Endothelial cell of umbilical vein (primary cell): ENCODE measurements at regions not wholly inside any gene's neighbourhood (a gene's known extent, or its start where the extent isn't known, plus 50 kb on each side); places are given as distances from the start of the nearest gene placed in this dataset.

Experiments used
- BruUV-seq: library from RNA; stranded (reverse); fragments of 400-500 nt; replicated peaks from 2 replicates; lab custom pipeline; 2021; lab: Mats Ljungman, UMichigan
- CTCF ChIA-PET: fragments of 300-600, 350-600 bp; sonication (Branson Sonifier 250); formaldehyde crosslinking; loops from one replicate; lab custom pipeline; 2021; ENCODE audit warnings: antibody characterized with exemption, inconsistent platforms; lab: Charles Lee
- POLR2A ChIA-PET: fragments of 300-600, 350-600 bp; sonication (Branson Sonifier 250); formaldehyde crosslinking; loops from one replicate; lab custom pipeline; 2021; ENCODE audit warnings: antibody characterized with exemption, inconsistent platforms; lab: Charles Lee
- DNase-seq: peaks from one replicate; pipeline ENCODE4 v3.0.0-alpha.2; 2011; ENCODE audit warnings: low read depth, low spot score
- FAIRE-seq: peaks from 2 replicates; lab custom pipeline; 2011; peaks lifted over from hg19 to GRCh38; lab: Jason Lieb, UNC
- H2AFZ ChIP-seq: 2 replicates; pipeline ENCODE4 v1.6.0; 2012; ENCODE audit warnings: low read depth, low read length, control low read depth, inconsistent platforms
- H3K27ac ChIP-seq: 2 replicates; pipeline ENCODE4 v1.5.1; 2011; ENCODE audit warnings: low read depth, mild to moderate bottlenecking, control low read depth, low read length, moderate library complexity; ENCODE audit not compliant: insufficient read depth
- H3K27me3 ChIP-seq, 2 experiments: 2 replicates each; pipeline versions ENCODE4 v1.6.0 to v1.6.1; 2011; ENCODE audit warnings: low read length in 2 of 2, mixed read lengths in 1 of 2; ENCODE audit not compliant: control insufficient read depth in 2 of 2, insufficient read depth in 2 of 2
- H3K36me3 ChIP-seq, 2 experiments: 2 replicates in 1 of 2; 3 replicates in 1 of 2; pipeline ENCODE4 v1.5.1; 2011; ENCODE audit warnings: low read length in 2 of 2, mild to moderate bottlenecking in 1 of 2, moderate library complexity in 1 of 2; ENCODE audit not compliant: control insufficient read depth in 2 of 2, insufficient read depth in 2 of 2; ENCODE audit errors: extremely low read depth in 1 of 2
- H3K4me1 ChIP-seq: 3 replicates; pipeline ENCODE4 v1.5.1; 2011; ENCODE audit warnings: mild to moderate bottlenecking, low read length; ENCODE audit not compliant: control insufficient read depth, insufficient read depth; ENCODE audit errors: extremely low read depth
- H3K4me2 ChIP-seq: 2 replicates; pipeline ENCODE4 v1.6.1; 2011; ENCODE audit warnings: low read length, control low read depth, mixed read lengths; ENCODE audit not compliant: insufficient read depth
- H3K4me3 ChIP-seq, 3 experiments: fragments of 200-600 bp in 1 of 3; sonication (generic), shearing (Covaris generic) in 1 of 3; replicated peaks in 1 of 3; 2 replicates each; pipeline ENCODE4 v1.5.1; 2011 to 2016; ENCODE audit warnings: control low read depth in 3 of 3, low read length in 3 of 3, mild to moderate bottlenecking in 2 of 3, inconsistent platforms in 1 of 3, low read depth in 1 of 3, moderate library complexity in 1 of 3; ENCODE audit not compliant: insufficient read depth in 1 of 3
- H3K79me2 ChIP-seq: 2 replicates; pipeline ENCODE4 v1.6.0; 2012; ENCODE audit warnings: low read length, inconsistent platforms; ENCODE audit not compliant: control insufficient read depth, insufficient read depth
- H3K9ac ChIP-seq: replicated peaks from 2 replicates; pipeline ENCODE3; 2011; ENCODE audit warnings: low read length, control low read depth; ENCODE audit not compliant: insufficient read depth; ENCODE audit errors: extremely low read depth
- H3K9me1 ChIP-seq: replicated peaks from 3 replicates; pipeline ENCODE4 v1.6.0; 2011; ENCODE audit warnings: mild to moderate bottlenecking, low read length; ENCODE audit not compliant: control insufficient read depth, insufficient read depth; ENCODE audit errors: extremely low read depth
- H3K9me3 ChIP-seq: replicated peaks from 2 replicates; pipeline ENCODE4 v1.5.1; 2012; ENCODE audit warnings: low read length, inconsistent platforms; ENCODE audit not compliant: control insufficient read depth, insufficient read depth
- H4K20me1 ChIP-seq: replicated peaks from 2 replicates; pipeline ENCODE3; 2011; ENCODE audit warnings: mild to moderate bottlenecking, low read length; ENCODE audit not compliant: control insufficient read depth, insufficient read depth; ENCODE audit errors: extremely low read depth
- CTCF ChIP-seq, 2 donors: IDR thresholded peaks; 1 replicate in 1 of 2; 2 replicates in 1 of 2; pipeline ENCODE4 v1.5.1; 2011; ENCODE audit warnings: low read length in 2 of 2, mild to moderate bottlenecking in 2 of 2, moderate library complexity in 2 of 2, control low read depth in 1 of 2, inconsistent platforms in 1 of 2, low read depth in 1 of 2; ENCODE audit not compliant: insufficient read depth in 1 of 2; ENCODE audit errors: extremely low read depth in 1 of 2
- EZH2 ChIP-seq: IDR thresholded peaks from 2 replicates; pipeline ENCODE4 v1.6.1; 2012; ENCODE audit warnings: borderline replicate concordance, low read depth, mild to moderate bottlenecking, moderate library complexity, low read length, inconsistent platforms; ENCODE audit not compliant: severe bottlenecking
- FOS ChIP-seq: IDR thresholded peaks from 2 replicates; pipeline ENCODE4 v1.6.1; 2011; ENCODE audit warnings: mild to moderate bottlenecking, low read length, moderate library complexity, borderline replicate concordance; ENCODE audit not compliant: insufficient read depth
- GATA2 ChIP-seq: IDR thresholded peaks from 2 replicates; pipeline ENCODE4 v1.7.0; 2011; ENCODE audit warnings: low read depth, mild to moderate bottlenecking, moderate library complexity, mixed read lengths, low read length; ENCODE audit not compliant: insufficient read length, insufficient read depth
- JUN ChIP-seq: IDR thresholded peaks from 2 replicates; pipeline ENCODE4 v1.6.1; 2011; ENCODE audit warnings: borderline replicate concordance, low read depth; ENCODE audit not compliant: insufficient read length, insufficient read depth
- MAX ChIP-seq: IDR thresholded peaks from 2 replicates; pipeline ENCODE4 v1.6.1; 2011; ENCODE audit not compliant: insufficient read depth, insufficient read length
- MYC ChIP-seq: IDR thresholded peaks from one replicate; pipeline ENCODE4 v1.6.1; 2011; ENCODE audit warnings: mild to moderate bottlenecking, low read depth, low read length
- POLR2A ChIP-seq: IDR thresholded peaks from 2 replicates; pipeline ENCODE4 v1.6.1; 2012; ENCODE audit warnings: low read depth, mild to moderate bottlenecking, control low read depth, low read length
- POLR2AphosphoS5 ChIP-seq: IDR thresholded peaks from 2 replicates; pipeline ENCODE4 v1.6.1; 2012; ENCODE audit warnings: low read depth, mild to moderate bottlenecking, control low read depth, low read length, moderate library complexity; ENCODE audit not compliant: insufficient read depth
- dilution Hi-C: fragments of 300-500 bp; cut with MboI; formaldehyde crosslinking; loops from one replicate; pipeline ENCODE4 v1.15.0; 2019; ENCODE audit warnings: low sequenced_read_pairs; ENCODE audit not compliant: extremely low pct_ligation_motif_present
- intact Hi-C: fragments of 100-400 bp; cut with micrococcal nuclease; formaldehyde crosslinking; loops from one replicate; pipeline ENCODE4 v1.10.0; 2022

- no peak overlapping the region for H3K9ac ChIP-seq
- H3K4me1 ChIP-seq = no peaks in the 10 kb centered on the region
- H4K20me1 ChIP-seq = no peaks in the 10 kb centered on the region
- H3K4me2 ChIP-seq = no peak overlapping the region
- dilution Hi-C loops = no loop called here
- no peaks in the 10 kb centered on the region for H3K27me3 ChIP-seq
- H2AFZ ChIP-seq = no peak overlapping the region
- no peaks in the 10 kb centered on the region for H3K9me3 ChIP-seq
- H3K79me2 ChIP-seq = no peaks in the 10 kb centered on the region
- DNase-seq (no peak), FAIRE-seq (no peak)
- no peaks in the 10 kb centered on the region for H3K36me3 ChIP-seq
- H3K4me3 ChIP-seq = no peak overlapping the region
- no peaks in the 10 kb centered on the region for H3K9me1 ChIP-seq
- no TSS peak for BruUV-seq
- no peak for TF ChIP-seq POLR2A
- no peak for TF ChIP-seq POLR2AphosphoS5
- TF ChIP-seq EZH2 = no peak
- TF ChIP-seq CTCF (IDR thresholded peaks at IDR 0.05; ENCODE audit: extremely low read depth in 1 of 2, insufficient read depth in 1 of 2, low read depth in 1 of 2, low read length in 2 of 2) = no peak
- TF ChIP-seq FOS = no peak
- no peak for TF ChIP-seq GATA2
- no peak for TF ChIP-seq MYC
- TF ChIP-seq JUN = no peak
- TF ChIP-seq MAX = no peak
- ChIA-PET CTCF (no interaction called here), POLR2A (no interaction called here)
- H3K27ac ChIP-seq = no peak overlapping the region
- intact Hi-C loops = no loop called here
These were observed 121.5 kb upstream of the ARG1 start for GRCh38 chr6:131451321-131452144.
